ENCODE measurements at regions not wholly inside any gene's neighbourhood (a gene's known extent, or its start where the extent isn't known, plus 50 kb on each side); places are given as distances from the start of the nearest gene placed in this dataset.

DNA sequence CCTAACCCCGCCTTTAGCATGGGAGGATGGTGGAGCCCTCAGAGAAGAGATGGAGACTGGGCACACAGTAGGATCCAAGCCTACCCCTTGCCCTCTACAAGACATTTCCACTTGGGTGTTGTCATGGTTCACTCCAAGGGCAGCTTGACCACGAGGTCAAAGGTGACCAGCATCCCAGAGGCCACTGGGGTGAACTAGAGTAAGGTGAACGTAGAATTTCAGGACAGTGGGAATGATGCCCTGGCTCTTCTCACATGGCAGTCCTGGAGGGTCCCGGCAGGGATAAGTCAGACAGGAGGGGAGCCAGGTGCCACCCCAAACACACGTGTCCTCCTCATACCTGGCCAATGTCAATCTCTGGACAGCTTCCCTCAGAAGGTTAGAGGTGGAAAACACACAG lies 274.2 kb upstream of the AGTR2 start:
- H3K9me3 Mint-ChIP-seq (ENCODE audit: unreplicated experiment): no peaks in the 10 kb centered on the region
- no peak overlapping the region for H3K4me3 Mint-ChIP-seq (ENCODE audit: unreplicated experiment)
- DNase-seq: no peak
- peaks cover 2% of the 10 kb centered on the region for H3K27me3 Mint-ChIP-seq (ENCODE audit: unreplicated experiment)
- H3K4me1 Mint-ChIP-seq (ENCODE audit: low read depth, unreplicated experiment): peaks cover 5% of the 10 kb centered on the region
- H3K27ac Mint-ChIP-seq (ENCODE audit: unreplicated experiment): no peak overlapping the region
- TF ChIP-seq, protein P1, sequence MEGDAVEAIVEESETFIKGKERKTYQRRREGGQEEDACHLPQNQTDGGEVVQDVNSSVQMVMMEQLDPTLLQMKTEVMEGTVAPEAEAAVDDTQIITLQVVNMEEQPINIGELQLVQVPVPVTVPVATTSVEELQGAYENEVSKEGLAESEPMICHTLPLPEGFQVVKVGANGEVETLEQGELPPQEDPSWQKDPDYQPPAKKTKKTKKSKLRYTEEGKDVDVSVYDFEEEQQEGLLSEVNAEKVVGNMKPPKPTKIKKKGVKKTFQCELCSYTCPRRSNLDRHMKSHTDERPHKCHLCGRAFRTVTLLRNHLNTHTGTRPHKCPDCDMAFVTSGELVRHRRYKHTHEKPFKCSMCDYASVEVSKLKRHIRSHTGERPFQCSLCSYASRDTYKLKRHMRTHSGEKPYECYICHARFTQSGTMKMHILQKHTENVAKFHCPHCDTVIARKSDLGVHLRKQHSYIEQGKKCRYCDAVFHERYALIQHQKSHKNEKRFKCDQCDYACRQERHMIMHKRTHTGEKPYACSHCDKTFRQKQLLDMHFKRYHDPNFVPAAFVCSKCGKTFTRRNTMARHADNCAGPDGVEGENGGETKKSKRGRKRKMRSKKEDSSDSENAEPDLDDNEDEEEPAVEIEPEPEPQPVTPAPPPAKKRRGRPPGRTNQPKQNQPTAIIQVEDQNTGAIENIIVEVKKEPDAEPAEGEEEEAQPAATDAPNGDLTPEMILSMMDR (IDR thresholded peaks at IDR 0.05; ENCODE audit: partially characterized antibody, unreplicated experiment): no peak
- no peaks in the 10 kb centered on the region for H3K36me3 Mint-ChIP-seq (ENCODE audit: unreplicated experiment)

DNA sequence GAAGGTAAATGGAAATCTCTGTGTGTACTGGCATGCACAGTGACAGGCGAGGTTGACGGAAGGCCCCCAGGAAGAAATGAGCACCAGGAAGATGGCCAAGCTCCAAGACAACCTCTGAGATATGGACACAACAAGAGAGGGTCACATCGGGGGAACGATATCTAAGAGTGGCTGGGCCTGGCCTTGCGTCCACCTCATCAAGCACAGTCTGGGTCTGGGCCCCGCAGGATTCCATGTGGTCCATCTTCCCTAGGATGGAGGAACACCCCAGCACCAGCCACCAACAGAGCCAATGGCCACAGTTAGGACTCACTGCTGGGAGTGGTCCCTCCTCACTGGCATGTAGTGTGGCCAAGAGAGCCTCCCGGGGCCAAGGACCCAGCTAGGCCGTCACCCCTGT lies 272.6 kb upstream of the AGTR2 start:
- no peaks in the 10 kb centered on the region for H3K27me3 Mint-ChIP-seq (ENCODE audit: unreplicated experiment)
- no peak overlapping the region for H3K4me3 Mint-ChIP-seq (ENCODE audit: unreplicated experiment)
- H3K36me3 Mint-ChIP-seq (ENCODE audit: unreplicated experiment): no peaks in the 10 kb centered on the region
- DNase-seq: no peak
- no peaks in the 10 kb centered on the region for H3K9me3 Mint-ChIP-seq (ENCODE audit: unreplicated experiment)
- peaks cover 5% of the 10 kb centered on the region for H3K4me1 Mint-ChIP-seq (ENCODE audit: low read depth, unreplicated experiment)
- H3K27ac Mint-ChIP-seq (ENCODE audit: unreplicated experiment): no peak overlapping the region
- TF ChIP-seq, protein P1 (IDR thresholded peaks at IDR 0.05; ENCODE audit: partially characterized antibody, unreplicated experiment): no peak

DNA sequence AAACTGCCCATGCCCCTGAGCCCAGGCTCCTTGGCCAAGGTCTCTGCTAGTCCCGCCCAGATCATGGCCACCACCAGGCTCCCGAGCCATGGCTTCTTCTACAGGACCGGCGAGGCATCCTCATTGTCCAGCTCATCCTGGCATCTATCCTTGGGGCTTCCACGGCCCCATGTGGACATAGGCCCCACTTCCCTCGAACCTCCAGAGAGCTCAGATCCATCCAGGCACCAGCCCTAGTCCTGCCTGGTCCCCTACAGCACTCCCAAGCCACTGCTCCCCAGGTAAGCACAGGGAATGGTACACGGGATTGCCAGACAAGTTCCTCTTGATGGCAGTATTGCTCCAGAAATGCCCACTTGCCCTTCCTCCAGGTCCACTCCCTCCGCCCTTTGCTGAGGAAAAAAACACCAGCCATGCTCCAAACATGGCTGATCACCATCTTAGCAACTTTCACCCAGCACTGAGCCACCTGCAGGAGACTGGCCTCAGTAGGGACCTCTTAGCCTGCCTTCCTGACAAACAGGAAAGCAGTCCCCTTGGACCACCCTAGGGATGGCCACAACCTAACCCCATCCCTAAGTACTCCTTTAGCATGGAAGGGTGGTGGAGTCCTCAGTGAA lies 272.1 kb upstream of the AGTR2 start:
- H3K4me3 Mint-ChIP-seq (ENCODE audit: unreplicated experiment): no peak overlapping the region
- no peaks in the 10 kb centered on the region for H3K36me3 Mint-ChIP-seq (ENCODE audit: unreplicated experiment)
- TF ChIP-seq, protein P1 (IDR thresholded peaks at IDR 0.05; ENCODE audit: partially characterized antibody, unreplicated experiment): no peak
- no peaks in the 10 kb centered on the region for H3K9me3 Mint-ChIP-seq (ENCODE audit: unreplicated experiment)
- H3K4me1 Mint-ChIP-seq (ENCODE audit: low read depth, unreplicated experiment): no peaks in the 10 kb centered on the region
- H3K27me3 Mint-ChIP-seq (ENCODE audit: unreplicated experiment): no peaks in the 10 kb centered on the region
- H3K27ac Mint-ChIP-seq (ENCODE audit: unreplicated experiment): no peak overlapping the region
- DNase-seq: peak; percentile 14

DNA sequence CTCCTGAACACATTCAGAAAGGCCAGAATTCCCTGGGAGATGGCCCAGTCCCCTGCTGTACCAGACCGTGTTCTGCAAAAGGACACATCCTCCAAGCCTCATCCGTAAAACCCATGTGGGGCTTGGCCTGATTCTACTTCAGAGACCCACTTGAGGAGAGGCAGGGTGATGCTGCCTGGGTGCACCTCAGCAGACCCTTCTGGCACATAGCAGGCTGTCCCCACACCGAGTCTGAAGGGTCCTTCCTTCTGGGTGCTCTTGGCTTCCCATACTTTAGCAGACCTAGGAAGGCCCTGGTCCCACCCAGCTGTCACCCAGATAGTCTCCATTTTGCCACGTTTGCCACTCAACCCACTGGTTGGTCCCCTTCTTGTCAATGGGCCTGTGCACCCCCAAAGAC lies 270.1 kb upstream of the AGTR2 start:
- H3K27me3 Mint-ChIP-seq (ENCODE audit: unreplicated experiment): no peaks in the 10 kb centered on the region
- H3K36me3 Mint-ChIP-seq (ENCODE audit: unreplicated experiment): no peaks in the 10 kb centered on the region
- no peak overlapping the region for H3K27ac Mint-ChIP-seq (ENCODE audit: unreplicated experiment)
- TF ChIP-seq, protein P1 (IDR thresholded peaks at IDR 0.05; ENCODE audit: partially characterized antibody, unreplicated experiment): no peak
- H3K4me3 Mint-ChIP-seq (ENCODE audit: unreplicated experiment): no peak overlapping the region
- no peak for DNase-seq
- H3K9me3 Mint-ChIP-seq (ENCODE audit: unreplicated experiment): peaks cover 3% of the 10 kb centered on the region
- H3K4me1 Mint-ChIP-seq (ENCODE audit: low read depth, unreplicated experiment): no peaks in the 10 kb centered on the region

DNA sequence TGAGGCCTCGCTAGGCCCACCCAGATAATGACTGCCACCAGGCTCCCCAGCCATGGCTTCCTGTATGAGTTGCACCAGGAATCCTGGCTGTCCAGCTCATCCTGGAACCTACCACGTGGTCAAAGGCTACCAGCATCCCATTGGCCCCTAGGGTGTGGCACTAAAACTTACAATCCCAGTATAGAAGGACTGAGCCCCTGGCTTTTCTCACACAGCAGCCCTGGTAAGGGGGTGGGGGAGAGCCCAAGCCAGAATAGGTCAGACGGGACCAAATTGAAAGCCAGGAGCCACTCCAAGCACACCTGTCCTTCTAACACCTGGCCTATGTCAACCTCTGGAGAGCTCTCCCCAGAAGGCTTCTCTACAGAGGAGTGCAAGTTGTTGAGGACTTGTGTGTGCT lies 269.3 kb upstream of the AGTR2 start:
- Mint-ChIP-seq H3K36me3 (ENCODE audit: unreplicated experiment) (no peaks in the 10 kb centered on the region), H3K4me1 (ENCODE audit: low read depth, unreplicated experiment) (no peaks in the 10 kb centered on the region), H3K27me3 (ENCODE audit: unreplicated experiment) (no peaks in the 10 kb centered on the region), H3K4me3 (ENCODE audit: unreplicated experiment) (no peak overlapping the region), H3K27ac (ENCODE audit: unreplicated experiment) (no peak overlapping the region), H3K9me3 (ENCODE audit: unreplicated experiment) (peaks cover 3% of the 10 kb centered on the region)
- no peak for DNase-seq
- TF ChIP-seq, protein P1 (IDR thresholded peaks at IDR 0.05; ENCODE audit: partially characterized antibody, unreplicated experiment): no peak

Data from glutamatergic neuron (in vitro differentiated cells).